ENCODE measurements at regions not wholly inside any gene's neighbourhood (a gene's known extent, or its start where the extent isn't known, plus 50 kb on each side); places are given as distances from the start of the nearest gene placed in this dataset.

DNA sequence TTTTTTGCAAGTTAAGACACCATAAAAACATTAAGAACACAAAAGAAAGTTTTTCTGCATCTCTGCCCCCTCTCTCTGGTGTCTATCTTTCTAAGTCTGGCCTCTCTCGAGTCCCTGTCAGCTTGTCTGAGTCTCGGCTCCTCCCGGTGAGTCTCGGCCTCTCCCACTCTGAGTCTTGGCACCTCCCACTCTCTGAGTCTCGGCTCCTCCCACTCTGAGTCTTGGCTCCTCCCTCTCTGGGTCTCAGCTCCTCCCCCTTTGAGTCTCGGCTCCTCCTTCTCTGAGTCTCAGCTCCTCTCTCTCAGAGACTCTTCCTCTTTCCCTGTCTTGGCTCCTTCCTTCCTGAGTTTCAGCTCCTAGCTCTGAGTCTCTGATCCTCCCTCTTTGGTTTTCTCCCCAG lies 72.5 kb upstream of the AMPD3 start:
- H3K9me3 ChIP-seq (ENCODE audit: low read length): no peaks in the 10 kb centered on the region
- H3K27me3 ChIP-seq (ENCODE audit: insufficient read depth, low read length): peaks cover 7% of the 10 kb centered on the region
- no peaks in the 10 kb centered on the region for H3K79me2 ChIP-seq (ENCODE audit: insufficient read depth, low read length)
- H3K4me1 ChIP-seq (ENCODE audit: insufficient read depth, low read length, severe bottlenecking): no peaks in the 10 kb centered on the region
- H2AFZ ChIP-seq (ENCODE audit: low read length): no peak overlapping the region
- H3K27ac ChIP-seq (ENCODE audit: low read depth, low read length, poor library complexity, severe bottlenecking): no peak overlapping the region
- H3K4me2 ChIP-seq (ENCODE audit: low read length): no peak overlapping the region
- H3K9me2 ChIP-seq (ENCODE audit: low read depth, low read length): no peaks in the 10 kb centered on the region
- no peak for TF ChIP-seq EZH2 (IDR thresholded peaks at IDR 0.05; ENCODE audit: borderline replicate concordance, low read length)
- TF ChIP-seq, protein P1, sequence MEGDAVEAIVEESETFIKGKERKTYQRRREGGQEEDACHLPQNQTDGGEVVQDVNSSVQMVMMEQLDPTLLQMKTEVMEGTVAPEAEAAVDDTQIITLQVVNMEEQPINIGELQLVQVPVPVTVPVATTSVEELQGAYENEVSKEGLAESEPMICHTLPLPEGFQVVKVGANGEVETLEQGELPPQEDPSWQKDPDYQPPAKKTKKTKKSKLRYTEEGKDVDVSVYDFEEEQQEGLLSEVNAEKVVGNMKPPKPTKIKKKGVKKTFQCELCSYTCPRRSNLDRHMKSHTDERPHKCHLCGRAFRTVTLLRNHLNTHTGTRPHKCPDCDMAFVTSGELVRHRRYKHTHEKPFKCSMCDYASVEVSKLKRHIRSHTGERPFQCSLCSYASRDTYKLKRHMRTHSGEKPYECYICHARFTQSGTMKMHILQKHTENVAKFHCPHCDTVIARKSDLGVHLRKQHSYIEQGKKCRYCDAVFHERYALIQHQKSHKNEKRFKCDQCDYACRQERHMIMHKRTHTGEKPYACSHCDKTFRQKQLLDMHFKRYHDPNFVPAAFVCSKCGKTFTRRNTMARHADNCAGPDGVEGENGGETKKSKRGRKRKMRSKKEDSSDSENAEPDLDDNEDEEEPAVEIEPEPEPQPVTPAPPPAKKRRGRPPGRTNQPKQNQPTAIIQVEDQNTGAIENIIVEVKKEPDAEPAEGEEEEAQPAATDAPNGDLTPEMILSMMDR (IDR thresholded peaks at IDR 0.05; ENCODE audit: low read length): no peak
- H3K4me3 ChIP-seq (ENCODE audit: low read depth, low read length, poor library complexity, severe bottlenecking): no peak overlapping the region
- H3F3A ChIP-seq (ENCODE audit: insufficient read depth, low read length): no peaks in the 10 kb centered on the region
- H4K20me1 ChIP-seq (ENCODE audit: insufficient read depth, low read length): no peaks in the 10 kb centered on the region
- H3K36me3 ChIP-seq (ENCODE audit: insufficient read depth, low read length): no peaks in the 10 kb centered on the region
- no peak overlapping the region for H3K9ac ChIP-seq (ENCODE audit: low read length)

DNA sequence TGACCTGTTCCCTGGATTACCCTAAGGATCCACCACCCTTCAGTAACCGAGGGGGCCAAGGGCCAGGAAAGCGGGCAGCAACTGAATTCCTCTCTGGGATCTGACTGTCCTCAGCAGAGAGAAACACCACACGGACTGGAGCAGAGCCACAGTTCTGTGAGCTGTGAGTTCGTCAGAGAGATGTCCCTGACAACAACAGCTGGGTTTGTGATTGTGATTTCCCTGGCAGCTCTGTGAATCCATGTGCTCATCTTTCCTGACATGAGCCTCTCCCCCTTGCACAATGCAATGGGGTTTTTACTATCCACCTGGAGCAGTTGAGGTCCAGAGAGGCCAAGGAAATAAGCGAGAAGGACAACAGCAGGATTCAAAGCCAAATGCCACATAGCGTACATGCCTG lies 69.4 kb upstream of the AMPD3 start:
- H3K4me2 ChIP-seq (ENCODE audit: low read length): no peak overlapping the region
- H3K27ac ChIP-seq (ENCODE audit: low read depth, low read length, poor library complexity, severe bottlenecking): no peak overlapping the region
- H3K79me2 ChIP-seq (ENCODE audit: insufficient read depth, low read length): no peaks in the 10 kb centered on the region
- peaks cover 9% of the 10 kb centered on the region for H3K27me3 ChIP-seq (ENCODE audit: insufficient read depth, low read length)
- no peaks in the 10 kb centered on the region for H3K9me2 ChIP-seq (ENCODE audit: low read depth, low read length)
- no peaks in the 10 kb centered on the region for H3K36me3 ChIP-seq (ENCODE audit: insufficient read depth, low read length)
- H3K9me3 ChIP-seq (ENCODE audit: low read length): no peaks in the 10 kb centered on the region
- H3K4me1 ChIP-seq (ENCODE audit: insufficient read depth, low read length, severe bottlenecking): no peaks in the 10 kb centered on the region
- no peak overlapping the region for H2AFZ ChIP-seq (ENCODE audit: low read length)
- H3F3A ChIP-seq (ENCODE audit: insufficient read depth, low read length): no peaks in the 10 kb centered on the region
- no peak overlapping the region for H3K4me3 ChIP-seq (ENCODE audit: low read depth, low read length, poor library complexity, severe bottlenecking)
- TF ChIP-seq, protein P1 (IDR thresholded peaks at IDR 0.05; ENCODE audit: low read length): no peak
- no peak for TF ChIP-seq EZH2 (IDR thresholded peaks at IDR 0.05; ENCODE audit: borderline replicate concordance, low read length)
- H4K20me1 ChIP-seq (ENCODE audit: insufficient read depth, low read length): no peaks in the 10 kb centered on the region
- H3K9ac ChIP-seq (ENCODE audit: low read length): no peak overlapping the region

DNA sequence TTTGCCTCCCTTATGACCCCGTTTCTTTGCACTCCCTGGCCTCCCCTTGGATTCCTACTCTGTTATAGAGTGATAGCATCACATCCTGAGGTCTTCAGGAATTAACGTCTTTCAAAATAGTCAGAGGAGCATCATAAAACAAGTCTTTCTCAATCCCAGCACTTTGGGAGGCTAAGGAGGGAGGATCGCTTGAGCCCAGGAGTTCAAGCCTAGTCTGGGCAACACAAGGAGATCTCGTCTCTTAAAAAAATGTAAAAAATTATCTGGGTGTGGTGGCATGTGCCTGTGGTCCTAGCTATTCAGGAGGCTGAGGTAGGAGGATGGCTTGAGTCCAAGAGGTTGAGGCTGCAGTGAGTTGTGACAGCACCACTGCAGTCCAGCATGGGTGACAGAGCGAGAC lies 68.7 kb upstream of the AMPD3 start:
- no peak for TF ChIP-seq EZH2 (IDR thresholded peaks at IDR 0.05; ENCODE audit: borderline replicate concordance, low read length)
- TF ChIP-seq, protein P1 (IDR thresholded peaks at IDR 0.05; ENCODE audit: low read length): no peak
- Histone ChIP-seq H3K27ac (ENCODE audit: low read depth, low read length, poor library complexity, severe bottlenecking) (no peak overlapping the region), H2AFZ (ENCODE audit: low read length) (no peak overlapping the region), H4K20me1 (ENCODE audit: insufficient read depth, low read length) (no peaks in the 10 kb centered on the region), H3K4me3 (ENCODE audit: low read depth, low read length, poor library complexity, severe bottlenecking) (no peak overlapping the region), H3K9me3 (ENCODE audit: low read length) (no peaks in the 10 kb centered on the region), H3K9ac (ENCODE audit: low read length) (no peak overlapping the region), H3K27me3 (ENCODE audit: insufficient read depth, low read length) (peaks cover 9% of the 10 kb centered on the region), H3K9me2 (ENCODE audit: low read depth, low read length) (no peaks in the 10 kb centered on the region), H3K36me3 (ENCODE audit: insufficient read depth, low read length) (no peaks in the 10 kb centered on the region), H3F3A (ENCODE audit: insufficient read depth, low read length) (no peaks in the 10 kb centered on the region), H3K79me2 (ENCODE audit: insufficient read depth, low read length) (no peaks in the 10 kb centered on the region), H3K4me1 (ENCODE audit: insufficient read depth, low read length, severe bottlenecking) (no peaks in the 10 kb centered on the region), H3K4me2 (ENCODE audit: low read length) (no peak overlapping the region)

All from OCI-LY1 (cell line).